ENCODE measurements at regions not wholly inside any gene's neighbourhood (a gene's known extent, or its start where the extent isn't known, plus 50 kb on each side); places are given as distances from the start of the nearest gene placed in this dataset.

GRCh38 chr2:66692521-66693054 lies 257.7 kb downstream of the MEIS1 start:
- Mint-ChIP-seq H3K4me3 (peak overlapping the region; percentile 14), H3K27me3 (ENCODE audit: low read depth, poor library complexity) (no peaks in the 10 kb centered on the region), H3K27ac (peak overlapping the region; percentile 64), H3K4me1 (peaks cover 98% of the 10 kb centered on the region), H3K9me3 (no peaks in the 10 kb centered on the region), H3K36me3 (ENCODE audit: low read depth) (no peaks in the 10 kb centered on the region)
- TF ChIP-seq CTCF (IDR thresholded peaks at IDR 0.05), result no peak
- DNase-seq, result no peak

GRCh38 chr2:66693076-66693965 lies 258.4 kb downstream of the MEIS1 start:
- TF ChIP-seq CTCF (IDR thresholded peaks at IDR 0.05), result no peak
- H3K4me1 Mint-ChIP-seq, result peaks cover 98% of the 10 kb centered on the region
- H3K9me3 Mint-ChIP-seq, result no peaks in the 10 kb centered on the region
- H3K4me3 Mint-ChIP-seq, result peak overlapping the region; percentile 14
- DNase-seq, result no peak
- H3K27ac Mint-ChIP-seq, result peak overlapping the region; percentile 68
- H3K36me3 Mint-ChIP-seq (ENCODE audit: low read depth), result no peaks in the 10 kb centered on the region
- no peaks in the 10 kb centered on the region for H3K27me3 Mint-ChIP-seq (ENCODE audit: low read depth, poor library complexity)

GRCh38 chr2:66694087-66694860 lies 259.3 kb downstream of the MEIS1 start:
- Mint-ChIP-seq H3K27me3 (ENCODE audit: low read depth, poor library complexity) (no peaks in the 10 kb centered on the region), H3K4me3 (no peak overlapping the region), H3K9me3 (no peaks in the 10 kb centered on the region), H3K27ac (peak overlapping the region; percentile 68), H3K4me1 (peaks cover 98% of the 10 kb centered on the region), H3K36me3 (ENCODE audit: low read depth) (no peaks in the 10 kb centered on the region)
- no peak for TF ChIP-seq CTCF (IDR thresholded peaks at IDR 0.05)
- DNase-seq, result no peak

- Mint-ChIP-seq H3K27ac (peak overlapping the region; percentile 84), H3K36me3 (ENCODE audit: low read depth) (no peaks in the 10 kb centered on the region), H3K9me3 (no peaks in the 10 kb centered on the region), H3K4me3 (peak overlapping the region; percentile 33), H3K27me3 (ENCODE audit: low read depth, poor library complexity) (no peaks in the 10 kb centered on the region), H3K4me1 (peaks cover 98% of the 10 kb centered on the region)
- DNase-seq, result no peak
- TF ChIP-seq CTCF (IDR thresholded peaks at IDR 0.05), result no peak
Measured at GRCh38 chr2:66695226-66695735, 260.4 kb downstream of the MEIS1 start.

GRCh38 chr2:66696374-66696773 lies 261.4 kb downstream of the MEIS1 start:
- H3K4me3 Mint-ChIP-seq, result peak overlapping the region; percentile 65
- H3K4me1 Mint-ChIP-seq, result peaks cover 98% of the 10 kb centered on the region
- no peak for DNase-seq
- H3K36me3 Mint-ChIP-seq (ENCODE audit: low read depth), result no peaks in the 10 kb centered on the region
- H3K27me3 Mint-ChIP-seq (ENCODE audit: low read depth, poor library complexity), result no peaks in the 10 kb centered on the region
- peak overlapping the region; percentile 97 for H3K27ac Mint-ChIP-seq
- H3K9me3 Mint-ChIP-seq, result no peaks in the 10 kb centered on the region
- TF ChIP-seq CTCF (IDR thresholded peaks at IDR 0.05), result no peak

All from nephron progenitor cell (in vitro differentiated cells).